MM.1S (cell line): ENCODE measurements at regions not wholly inside any gene's neighbourhood (a gene's known extent, or its start where the extent isn't known, plus 50 kb on each side); places are given as distances from the start of the nearest gene placed in this dataset.

ENCODE experiments used
- DNase-seq: peaks from one replicate; pipeline ENCODE4 v3.0.0-alpha.2; 2015
- H2AFZ ChIP-seq: fragments of 300-600 bp; sonication (generic); 2 replicates; pipeline ENCODE4 v1.6.0; 2016; ENCODE audit warnings: antibody characterized with exemption, low read length
- H3F3A ChIP-seq: fragments of 300-600 bp; sonication (generic); 2 replicates; pipeline ENCODE4 v1.6.1; 2016; ENCODE audit warnings: mild to moderate bottlenecking, antibody characterized with exemption, low read length, moderate library complexity, mixed read lengths; ENCODE audit not compliant: insufficient read depth
- H3K27ac ChIP-seq: fragments of 300-600 bp; sonication (generic); 2 replicates; pipeline ENCODE4 v1.5.1; 2016; ENCODE audit warnings: mild to moderate bottlenecking, low read length
- H3K27me3 ChIP-seq: fragments of 300-600 bp; sonication (generic); replicated peaks from 2 replicates; pipeline ENCODE4 v1.6.0; 2016; ENCODE audit warnings: low read length; ENCODE audit not compliant: insufficient read depth
- H3K36me3 ChIP-seq: fragments of 300-600 bp; sonication (generic); replicated peaks from 2 replicates; pipeline ENCODE4 v1.6.1; 2016; ENCODE audit warnings: mild to moderate bottlenecking, low read length, mixed read lengths; ENCODE audit not compliant: insufficient read depth
- H3K4me1 ChIP-seq: fragments of 300-600 bp; sonication (generic); 2 replicates; pipeline ENCODE4 v1.6.1; 2016; ENCODE audit warnings: low read length, mixed read lengths
- H3K4me2 ChIP-seq: fragments of 300-600 bp; sonication (generic); 2 replicates; pipeline ENCODE4 v1.6.0; 2016; ENCODE audit warnings: low read depth, low read length
- H3K4me3 ChIP-seq: fragments of 300-600 bp; sonication (generic); 2 replicates; pipeline ENCODE4 v1.5.1; 2016; ENCODE audit warnings: low read length, mixed read lengths
- H3K79me2 ChIP-seq: fragments of 300-600 bp; sonication (generic); 2 replicates; pipeline ENCODE4 v1.6.1; 2016; ENCODE audit warnings: mixed run types, low read length, mixed read lengths
- H3K9ac ChIP-seq: fragments of 300-600 bp; sonication (generic); 2 replicates; pipeline ENCODE4 v1.6.1; 2016; ENCODE audit warnings: low read length, mixed read lengths
- H3K9me2 ChIP-seq: fragments of 300-600 bp; sonication (generic); replicated peaks from 2 replicates; pipeline ENCODE4 v1.6.1; 2016; ENCODE audit warnings: mild to moderate bottlenecking, low read length, mixed read lengths; ENCODE audit not compliant: insufficient read depth
- H3K9me3 ChIP-seq: fragments of 300-600 bp; sonication (generic); replicated peaks from 2 replicates; pipeline ENCODE4 v1.6.1; 2016; ENCODE audit warnings: mild to moderate bottlenecking, low read length, mixed read lengths; ENCODE audit not compliant: insufficient read depth
- H4K20me1 ChIP-seq: fragments of 300-600 bp; sonication (generic); 2 replicates; pipeline ENCODE4 v1.6.1; 2016; ENCODE audit warnings: mild to moderate bottlenecking, low read length, moderate library complexity, mixed read lengths; ENCODE audit not compliant: insufficient read depth
- EZH2 ChIP-seq: fragments of 300-600 bp; sonication (generic); optimal IDR thresholded peaks from 2 replicates; pipeline ENCODE3; 2017; ENCODE audit warnings: low read depth, mild to moderate bottlenecking, antibody characterized with exemption, low read length, mixed read lengths
- EZH2phosphoT487 ChIP-seq: fragments of 300-600 bp; sonication (generic); IDR thresholded peaks from 2 replicates; pipeline ENCODE4 v1.6.1; 2018; ENCODE audit warnings: antibody characterized with exemption, low read length
- TF ChIP-seq, protein P1 (sequence below): fragments of 300-600 bp; sonication (generic); IDR thresholded peaks from 2 replicates; pipeline ENCODE4 v1.5.1; 2016; ENCODE audit warnings: antibody characterized with exemption, low read length, mixed read lengths

DNA sequence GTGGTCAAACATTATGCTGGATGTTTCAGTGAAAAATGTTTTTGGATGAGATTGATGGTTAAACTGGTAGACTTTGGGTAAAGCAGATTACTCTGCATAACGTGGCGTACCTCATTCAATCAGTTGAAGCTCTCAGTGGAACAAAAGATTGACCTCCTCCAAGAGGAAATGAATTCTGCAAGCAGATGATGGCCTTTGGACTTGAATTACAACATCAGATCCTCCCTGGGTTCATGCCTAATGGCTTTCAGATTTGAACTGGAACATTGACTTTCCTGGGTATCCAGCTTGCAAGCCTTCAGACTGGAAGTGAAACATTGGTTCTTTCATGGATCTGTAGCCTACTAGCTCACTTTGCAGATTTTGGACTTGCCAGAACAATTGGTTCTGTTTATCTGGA is 169.3 kb upstream of the MALRD1 start:
- TF ChIP-seq EZH2phosphoT487: no peak
- TF ChIP-seq EZH2: no peak
- TF ChIP-seq, protein P1, sequence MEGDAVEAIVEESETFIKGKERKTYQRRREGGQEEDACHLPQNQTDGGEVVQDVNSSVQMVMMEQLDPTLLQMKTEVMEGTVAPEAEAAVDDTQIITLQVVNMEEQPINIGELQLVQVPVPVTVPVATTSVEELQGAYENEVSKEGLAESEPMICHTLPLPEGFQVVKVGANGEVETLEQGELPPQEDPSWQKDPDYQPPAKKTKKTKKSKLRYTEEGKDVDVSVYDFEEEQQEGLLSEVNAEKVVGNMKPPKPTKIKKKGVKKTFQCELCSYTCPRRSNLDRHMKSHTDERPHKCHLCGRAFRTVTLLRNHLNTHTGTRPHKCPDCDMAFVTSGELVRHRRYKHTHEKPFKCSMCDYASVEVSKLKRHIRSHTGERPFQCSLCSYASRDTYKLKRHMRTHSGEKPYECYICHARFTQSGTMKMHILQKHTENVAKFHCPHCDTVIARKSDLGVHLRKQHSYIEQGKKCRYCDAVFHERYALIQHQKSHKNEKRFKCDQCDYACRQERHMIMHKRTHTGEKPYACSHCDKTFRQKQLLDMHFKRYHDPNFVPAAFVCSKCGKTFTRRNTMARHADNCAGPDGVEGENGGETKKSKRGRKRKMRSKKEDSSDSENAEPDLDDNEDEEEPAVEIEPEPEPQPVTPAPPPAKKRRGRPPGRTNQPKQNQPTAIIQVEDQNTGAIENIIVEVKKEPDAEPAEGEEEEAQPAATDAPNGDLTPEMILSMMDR: no peak
- no peaks in the 10 kb centered on the region for H3F3A ChIP-seq
- H3K9me3 ChIP-seq: no peaks in the 10 kb centered on the region
- H3K4me2 ChIP-seq: no peak overlapping the region
- H3K27ac ChIP-seq: no peak overlapping the region
- H2AFZ ChIP-seq: no peak overlapping the region
- no peaks in the 10 kb centered on the region for H3K36me3 ChIP-seq
- H4K20me1 ChIP-seq: no peaks in the 10 kb centered on the region
- no peak overlapping the region for H3K9ac ChIP-seq
- H3K27me3 ChIP-seq: no peaks in the 10 kb centered on the region
- no peaks in the 10 kb centered on the region for H3K4me1 ChIP-seq
- DNase-seq: no peak
- no peak overlapping the region for H3K4me3 ChIP-seq
- no peaks in the 10 kb centered on the region for H3K9me2 ChIP-seq
- no peaks in the 10 kb centered on the region for H3K79me2 ChIP-seq

- Histone ChIP-seq H3K79me2 (no peaks in the 10 kb centered on the region), H3K36me3 (no peaks in the 10 kb centered on the region), H3F3A (no peaks in the 10 kb centered on the region), H3K27me3 (no peaks in the 10 kb centered on the region), H3K9me2 (no peaks in the 10 kb centered on the region), H3K4me3 (no peak overlapping the region), H3K9ac (no peak overlapping the region), H3K4me2 (no peak overlapping the region), H4K20me1 (no peaks in the 10 kb centered on the region), H3K27ac (no peak overlapping the region), H2AFZ (no peak overlapping the region), H3K9me3 (no peaks in the 10 kb centered on the region), H3K4me1 (no peaks in the 10 kb centered on the region)
- DNase-seq: no peak
- no peak for TF ChIP-seq EZH2
- TF ChIP-seq, protein P1: no peak
- TF ChIP-seq EZH2phosphoT487: no peak
Measured at GRCh38 chr10:18880530-18880929, 168.1 kb upstream of the MALRD1 start.

GRCh38 chr10:18886102-18886501 is 162.5 kb upstream of the MALRD1 start:
- DNase-seq: no peak
- H3K4me3 ChIP-seq: no peak overlapping the region
- no peaks in the 10 kb centered on the region for H3K9me3 ChIP-seq
- no peaks in the 10 kb centered on the region for H3K36me3 ChIP-seq
- no peaks in the 10 kb centered on the region for H3K9me2 ChIP-seq
- H3K4me2 ChIP-seq: no peak overlapping the region
- H4K20me1 ChIP-seq: no peaks in the 10 kb centered on the region
- H3K27me3 ChIP-seq: no peaks in the 10 kb centered on the region
- H3K4me1 ChIP-seq: no peaks in the 10 kb centered on the region
- no peak overlapping the region for H3K9ac ChIP-seq
- H3K79me2 ChIP-seq: no peaks in the 10 kb centered on the region
- no peaks in the 10 kb centered on the region for H3F3A ChIP-seq
- TF ChIP-seq, protein P1: no peak
- TF ChIP-seq EZH2 (no peak), EZH2phosphoT487 (no peak)
- H3K27ac ChIP-seq: no peak overlapping the region
- no peak overlapping the region for H2AFZ ChIP-seq
